Fibroblast of lung (primary cell): ENCODE measurements at regions not wholly inside any gene's neighbourhood (a gene's known extent, or its start where the extent isn't known, plus 50 kb on each side); places are given as distances from the start of the nearest gene placed in this dataset.

Experiments
- DNase-seq, 2 donors: peaks; one replicate each; pipeline versions ENCODE4 v3.0.0 to v3.0.0-alpha.2; 2010; ENCODE audit warnings: low read depth in 2 of 2
- H2AFZ ChIP-seq: 2 replicates; pipeline ENCODE4 v1.5.1; 2012; ENCODE audit warnings: low read length, control low read depth, inconsistent platforms
- H3K27ac ChIP-seq: 2 replicates; pipeline ENCODE4 v1.5.1; 2011; ENCODE audit warnings: low read length, control low read depth; ENCODE audit not compliant: insufficient read depth
- H3K27me3 ChIP-seq: 2 replicates; pipeline ENCODE4 v1.5.1; 2011; ENCODE audit warnings: mild to moderate bottlenecking, low read length; ENCODE audit not compliant: control insufficient read depth, insufficient read depth
- H3K36me3 ChIP-seq: 2 replicates; pipeline ENCODE4 v1.5.1; 2011; ENCODE audit warnings: low read length; ENCODE audit not compliant: control insufficient read depth, insufficient read depth
- H3K4me1 ChIP-seq: 2 replicates; pipeline ENCODE4 v1.5.1; 2011; ENCODE audit warnings: low read length; ENCODE audit not compliant: control insufficient read depth, insufficient read depth; ENCODE audit errors: extremely low read depth
- H3K4me2 ChIP-seq: 2 replicates; pipeline ENCODE4 v1.5.1; 2011; ENCODE audit warnings: low read length, control low read depth; ENCODE audit not compliant: insufficient read depth; ENCODE audit errors: extremely low read depth
- H3K4me3 ChIP-seq, 4 experiments: fragments of 200-600 bp in 1 of 4; sonication (generic) in 1 of 4; replicated peaks in 1 of 4; 2 replicates each; pipeline ENCODE4 v1.5.1; 2011 to 2016; ENCODE audit warnings: low read length in 4 of 4, low read depth in 3 of 4, mild to moderate bottlenecking in 3 of 4, control low read depth in 2 of 4, inconsistent platforms in 1 of 4, mixed read lengths in 1 of 4; ENCODE audit not compliant: insufficient read depth in 1 of 4; ENCODE audit errors: control extremely low read depth in 1 of 4
- H3K79me2 ChIP-seq: 2 replicates; pipeline ENCODE4 v1.5.1; 2012; ENCODE audit warnings: mild to moderate bottlenecking, low read length, inconsistent platforms; ENCODE audit not compliant: control insufficient read depth, insufficient read depth
- H3K9ac ChIP-seq: 2 replicates; pipeline ENCODE4 v1.5.1; 2011; ENCODE audit warnings: mild to moderate bottlenecking, low read length, control low read depth; ENCODE audit not compliant: insufficient read depth
- H3K9me3 ChIP-seq: 2 replicates; pipeline ENCODE4 v1.5.1; 2012; ENCODE audit warnings: low read depth, low read length; ENCODE audit not compliant: control insufficient read depth, insufficient read depth
- H4K20me1 ChIP-seq: 2 replicates; pipeline ENCODE4 v1.5.1; 2011; ENCODE audit warnings: low read length; ENCODE audit not compliant: control insufficient read depth, insufficient read depth; ENCODE audit errors: extremely low read depth
- EZH2 ChIP-seq: IDR thresholded peaks from 2 replicates; pipeline ENCODE4 v1.5.1; 2012; ENCODE audit warnings: low read length, control low read depth, mild to moderate bottlenecking; ENCODE audit errors: missing control alignments
- TF ChIP-seq, protein P1 (sequence below), 2 donors: IDR thresholded peaks in 1 of 2; conservative IDR thresholded peaks in 1 of 2; 1 replicate in 1 of 2; 2 replicates in 1 of 2; pipeline ENCODE4 v1.5.1; 2011 to 2012; ENCODE audit warnings: low read length in 2 of 2, control low read depth in 1 of 2, inconsistent platforms in 1 of 2, low read depth in 1 of 2, mild to moderate bottlenecking in 1 of 2

DNA sequence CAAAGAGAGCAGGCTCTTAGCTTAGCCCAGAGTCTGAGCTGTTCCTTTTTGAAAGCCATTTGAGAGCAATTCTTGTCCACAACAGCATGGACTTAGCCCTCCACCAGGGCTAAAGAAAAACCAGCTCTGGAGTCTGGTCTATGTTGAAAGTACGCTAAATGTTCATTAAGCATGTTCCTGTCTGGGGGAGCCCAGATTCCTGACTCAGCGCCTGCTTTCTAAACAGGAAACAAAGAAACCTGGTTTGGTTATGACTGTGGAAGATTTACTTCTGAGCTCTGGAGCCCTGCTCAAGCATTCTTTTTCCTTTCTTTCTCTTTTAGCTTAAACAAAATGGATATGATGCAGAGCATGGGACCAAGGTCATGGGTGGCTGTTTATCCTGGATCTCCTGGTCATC lies 279.8 kb downstream of the RBM43 start:
- H3K4me1 ChIP-seq: no peaks in the 10 kb centered on the region
- no peak overlapping the region for H3K9ac ChIP-seq
- no peaks in the 10 kb centered on the region for H3K9me3 ChIP-seq
- no peaks in the 10 kb centered on the region for H3K79me2 ChIP-seq
- H4K20me1 ChIP-seq: no peaks in the 10 kb centered on the region
- no peak overlapping the region for H3K27ac ChIP-seq
- DNase-seq: peak; percentile 21 to 47
- H3K4me3 ChIP-seq: no peak overlapping the region
- H3K27me3 ChIP-seq: no peaks in the 10 kb centered on the region
- no peak overlapping the region for H2AFZ ChIP-seq
- no peak overlapping the region for H3K4me2 ChIP-seq
- no peak for TF ChIP-seq EZH2
- TF ChIP-seq, protein P1, sequence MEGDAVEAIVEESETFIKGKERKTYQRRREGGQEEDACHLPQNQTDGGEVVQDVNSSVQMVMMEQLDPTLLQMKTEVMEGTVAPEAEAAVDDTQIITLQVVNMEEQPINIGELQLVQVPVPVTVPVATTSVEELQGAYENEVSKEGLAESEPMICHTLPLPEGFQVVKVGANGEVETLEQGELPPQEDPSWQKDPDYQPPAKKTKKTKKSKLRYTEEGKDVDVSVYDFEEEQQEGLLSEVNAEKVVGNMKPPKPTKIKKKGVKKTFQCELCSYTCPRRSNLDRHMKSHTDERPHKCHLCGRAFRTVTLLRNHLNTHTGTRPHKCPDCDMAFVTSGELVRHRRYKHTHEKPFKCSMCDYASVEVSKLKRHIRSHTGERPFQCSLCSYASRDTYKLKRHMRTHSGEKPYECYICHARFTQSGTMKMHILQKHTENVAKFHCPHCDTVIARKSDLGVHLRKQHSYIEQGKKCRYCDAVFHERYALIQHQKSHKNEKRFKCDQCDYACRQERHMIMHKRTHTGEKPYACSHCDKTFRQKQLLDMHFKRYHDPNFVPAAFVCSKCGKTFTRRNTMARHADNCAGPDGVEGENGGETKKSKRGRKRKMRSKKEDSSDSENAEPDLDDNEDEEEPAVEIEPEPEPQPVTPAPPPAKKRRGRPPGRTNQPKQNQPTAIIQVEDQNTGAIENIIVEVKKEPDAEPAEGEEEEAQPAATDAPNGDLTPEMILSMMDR (conservative IDR thresholded peaks at IDR 0.05 in 1 of 2, IDR thresholded peaks at IDR 0.05 in 1 of 2; ENCODE audit: low read depth in 1 of 2, low read length in 2 of 2): no peak
- H3K36me3 ChIP-seq: no peaks in the 10 kb centered on the region

DNA sequence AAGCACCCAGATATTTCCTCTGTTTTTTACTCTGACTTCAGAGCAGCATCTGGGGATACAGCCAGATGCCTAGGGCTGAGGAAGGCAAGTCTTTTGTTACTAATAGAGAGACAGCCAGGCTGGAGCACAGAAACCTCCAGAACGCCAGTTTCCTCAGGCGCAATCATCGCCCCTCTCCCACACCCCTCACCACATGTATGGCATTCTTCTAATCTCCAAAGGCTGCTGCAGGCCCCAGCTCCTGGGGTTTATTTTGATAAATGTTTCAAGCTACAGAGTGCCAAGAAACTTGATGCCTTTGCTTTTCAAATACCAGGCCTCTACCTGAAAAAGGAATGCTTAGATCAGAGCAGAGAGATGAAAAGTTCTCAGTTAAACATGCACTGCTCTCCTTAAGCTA lies 283.6 kb downstream of the RBM43 start:
- DNase-seq: peak in 1 of 2 donors; percentile 50
- Histone ChIP-seq H3K4me3 (no peak overlapping the region), H3K9ac (no peak overlapping the region), H3K4me1 (no peaks in the 10 kb centered on the region), H3K79me2 (no peaks in the 10 kb centered on the region), H3K27ac (no peak overlapping the region), H3K9me3 (no peaks in the 10 kb centered on the region), H3K27me3 (no peaks in the 10 kb centered on the region), H3K4me2 (no peak overlapping the region), H2AFZ (no peak overlapping the region), H4K20me1 (no peaks in the 10 kb centered on the region), H3K36me3 (no peaks in the 10 kb centered on the region)
- TF ChIP-seq, protein P1 (conservative IDR thresholded peaks at IDR 0.05 in 1 of 2, IDR thresholded peaks at IDR 0.05 in 1 of 2; ENCODE audit: low read depth in 1 of 2, low read length in 2 of 2): no peak
- TF ChIP-seq EZH2: no peak

DNA sequence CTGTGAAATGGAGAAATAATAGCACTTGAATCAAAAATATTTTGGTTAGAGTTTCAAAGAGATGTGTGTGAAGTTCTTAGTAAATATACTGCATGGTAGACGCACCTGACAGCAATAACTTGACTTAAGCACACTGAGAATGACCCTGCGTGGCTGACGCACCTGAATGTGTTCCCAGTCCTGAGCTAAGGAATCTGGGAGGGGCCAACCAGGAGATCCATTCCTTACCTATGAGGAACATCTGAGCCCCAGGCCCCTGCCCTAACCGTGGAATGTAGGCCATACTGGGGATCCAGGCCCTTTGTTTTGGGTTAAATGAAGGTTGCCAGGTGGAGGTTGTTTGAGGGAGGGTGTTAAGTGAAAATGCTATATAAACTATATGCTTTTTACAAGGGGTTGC lies 284.4 kb downstream of the RBM43 start:
- H3K9me3 ChIP-seq: no peaks in the 10 kb centered on the region
- DNase-seq: no peak
- H3K9ac ChIP-seq: no peak overlapping the region
- H3K4me1 ChIP-seq: no peaks in the 10 kb centered on the region
- no peaks in the 10 kb centered on the region for H3K27me3 ChIP-seq
- no peaks in the 10 kb centered on the region for H3K36me3 ChIP-seq
- H3K27ac ChIP-seq: no peak overlapping the region
- TF ChIP-seq, protein P1 (conservative IDR thresholded peaks at IDR 0.05 in 1 of 2, IDR thresholded peaks at IDR 0.05 in 1 of 2; ENCODE audit: low read depth in 1 of 2, low read length in 2 of 2): no peak
- TF ChIP-seq EZH2: no peak
- H4K20me1 ChIP-seq: no peaks in the 10 kb centered on the region
- H3K79me2 ChIP-seq: no peaks in the 10 kb centered on the region
- H2AFZ ChIP-seq: no peak overlapping the region
- H3K4me3 ChIP-seq: no peak overlapping the region
- no peak overlapping the region for H3K4me2 ChIP-seq
